ENCODE measurements at regions not wholly inside any gene's neighbourhood (a gene's known extent, or its start where the extent isn't known, plus 50 kb on each side); places are given as distances from the start of the nearest gene placed in this dataset.

- TF ChIP-seq POLR2A (IDR thresholded peaks at IDR 0.05) (no peak), CTCF (IDR thresholded peaks at IDR 0.05) (no peak)
Observed at GRCh38 chr3:43874290-43874689, 183.6 kb downstream of the ABHD5 start.

All from gastroesophageal sphincter (tissue), 3 donors.